GM12872 (cell line): ENCODE measurements at regions not wholly inside any gene's neighbourhood (a gene's known extent, or its start where the extent isn't known, plus 50 kb on each side); places are given as distances from the start of the nearest gene placed in this dataset.

Experiments
- CTCF ChIP-seq: IDR thresholded peaks from 3 replicates; pipeline ENCODE4 v1.5.1; 2011; ENCODE audit warnings: low read depth, mild to moderate bottlenecking, low read length, moderate library complexity; ENCODE audit not compliant: insufficient read depth

GRCh38 chr3:153892126-153892525, 229.1 kb upstream of the ARHGEF26 start:
- TF ChIP-seq CTCF: no peak

- no peak for TF ChIP-seq CTCF
Measured at GRCh38 chr3:153894857-153895256, 226.3 kb upstream of the ARHGEF26 start.

- TF ChIP-seq CTCF: no peak
Measured at GRCh38 chr3:153896197-153896596, 225.0 kb upstream of the ARHGEF26 start.

GRCh38 chr3:153897025-153897723, 224.0 kb upstream of the ARHGEF26 start:
- TF ChIP-seq CTCF: no peak

- no peak for TF ChIP-seq CTCF
Measured at GRCh38 chr3:153897842-153898241, 223.3 kb upstream of the ARHGEF26 start.

GRCh38 chr3:153901152-153901551, 220.0 kb upstream of the ARHGEF26 start:
- TF ChIP-seq CTCF: no peak

- TF ChIP-seq CTCF: no peak
Measured at GRCh38 chr3:153901991-153902390, 219.2 kb upstream of the ARHGEF26 start.
